ENCODE measurements at regions not wholly inside any gene's neighbourhood (a gene's known extent, or its start where the extent isn't known, plus 50 kb on each side); places are given as distances from the start of the nearest gene placed in this dataset.

- TF ChIP-seq CTCF (conservative IDR thresholded peaks at IDR 0.05; ENCODE audit: low read depth in 2 of 2) (no peak), CREB1 (CRISPR knock-in tag; IDR thresholded peaks at IDR 0.05; ENCODE audit: low read depth) (no peak)
- peak overlapping the region; percentile 48; the same call in 1 of the 2 replicates for H3K27ac Mint-ChIP-seq
- Histone ChIP-seq H2AFZ (no peak overlapping the region), H3K9me2 (ENCODE audit: insufficient read depth) (no peaks in the 10 kb centered on the region), H3K4me1 (ENCODE audit: insufficient read depth) (no peaks in the 10 kb centered on the region), H4K20me1 (replicated peaks; ENCODE audit: insufficient read depth) (no peaks in the 10 kb centered on the region), H3K79me2 (replicated peaks; ENCODE audit: insufficient read depth) (no peaks in the 10 kb centered on the region), H3K4me3 (no peak overlapping the region), H3K4me2 (no peak overlapping the region), H3K27me3 (ENCODE audit: insufficient read depth) (no peaks in the 10 kb centered on the region), H3K36me3 (ENCODE audit: insufficient read depth) (no peaks in the 10 kb centered on the region), H3K27ac (ENCODE audit: low read depth) (no peak overlapping the region), H3F3A (replicated peaks; ENCODE audit: low read depth) (no peaks in the 10 kb centered on the region)
- H3K9me3 Mint-ChIP-seq = no peaks in the 10 kb centered on the region; the same call in 2 of the 3 replicates
- no peaks in the 10 kb centered on the region for H3K4me1 Mint-ChIP-seq
- no peak for DNase-seq (ENCODE audit: low spot score)
- no peak for ATAC-seq
- H3K27me3 Mint-ChIP-seq (ENCODE audit: insufficient read depth, low read depth, poor library complexity) = peaks cover 7% of the 10 kb centered on the region
- H3K36me3 Mint-ChIP-seq (ENCODE audit: low read depth) = peaks cover 19% of the 10 kb centered on the region
- no peak overlapping the region for H3K4me3 Mint-ChIP-seq
Observed at GRCh38 chr22:48594016-48594756, 1233.5 kb downstream of the BRD1 start.

GRCh38 chr22:48593551-48593950 is 1234.1 kb downstream of the BRD1 start:
- H3K4me2 ChIP-seq = no peak overlapping the region
- no peaks in the 10 kb centered on the region for H3K4me1 ChIP-seq (ENCODE audit: insufficient read depth)
- Mint-ChIP-seq H3K27me3 (ENCODE audit: insufficient read depth, low read depth, poor library complexity) (peaks cover 7% of the 10 kb centered on the region), H3K4me1 (no peaks in the 10 kb centered on the region), H3K36me3 (ENCODE audit: low read depth) (peaks cover 18% of the 10 kb centered on the region), H3K27ac (no peak overlapping the region), H3K9me3 (no peaks in the 10 kb centered on the region; the same call in 2 of the 3 replicates), H3K4me3 (no peak overlapping the region)
- H2AFZ ChIP-seq = no peak overlapping the region
- H3K9me2 ChIP-seq (ENCODE audit: insufficient read depth) = no peaks in the 10 kb centered on the region
- DNase-seq (ENCODE audit: low spot score) = no peak
- no peaks in the 10 kb centered on the region for H3K79me2 ChIP-seq (replicated peaks; ENCODE audit: insufficient read depth)
- H3F3A ChIP-seq (replicated peaks; ENCODE audit: low read depth) = no peaks in the 10 kb centered on the region
- no peak for TF ChIP-seq STAT1 (IDR thresholded peaks at IDR 0.05; ENCODE audit: unreplicated experiment)
- no peak for TF ChIP-seq EZH2 (IDR thresholded peaks at IDR 0.05; ENCODE audit: low read depth, unreplicated experiment)
- TF ChIP-seq CREB1 (CRISPR knock-in tag; IDR thresholded peaks at IDR 0.05; ENCODE audit: low read depth) = no peak
- no peak for TF ChIP-seq NANOG (IDR thresholded peaks at IDR 0.05; ENCODE audit: borderline replicate concordance)
- no peak for TF ChIP-seq POLR2AphosphoS5 (IDR thresholded peaks at IDR 0.05; ENCODE audit: low read depth)
- no peak for TF ChIP-seq EZH2phosphoT487 (IDR thresholded peaks at IDR 0.05; ENCODE audit: unreplicated experiment)
- no peak for TF ChIP-seq CTCF (conservative IDR thresholded peaks at IDR 0.05; ENCODE audit: low read depth in 2 of 2)
- no peak for TF ChIP-seq REST (IDR thresholded peaks at IDR 0.05; ENCODE audit: unreplicated experiment)
- ATAC-seq = no peak
- no peak overlapping the region for H3K4me3 ChIP-seq
- H3K27me3 ChIP-seq (ENCODE audit: insufficient read depth) = no peaks in the 10 kb centered on the region
- H4K20me1 ChIP-seq (replicated peaks; ENCODE audit: insufficient read depth) = no peaks in the 10 kb centered on the region
- no peaks in the 10 kb centered on the region for H3K36me3 ChIP-seq (ENCODE audit: insufficient read depth)
- H3K27ac ChIP-seq (ENCODE audit: low read depth) = no peak overlapping the region

Measured in GM23338 (cell line).